DND-41 (cell line): ENCODE measurements at regions not wholly inside any gene's neighbourhood (a gene's known extent, or its start where the extent isn't known, plus 50 kb on each side); places are given as distances from the start of the nearest gene placed in this dataset.

ENCODE experiments used
- CTCF ChIP-seq: IDR thresholded peaks from 2 replicates; pipeline ENCODE4 v1.5.1; 2012; ENCODE audit warnings: borderline replicate concordance, low read length, moderate library complexity, mild to moderate bottlenecking; ENCODE audit not compliant: poor library complexity, severe bottlenecking; ENCODE audit errors: extremely low read depth
- EZH2 ChIP-seq: IDR thresholded peaks from 3 replicates; pipeline ENCODE4 v1.6.1; 2012; ENCODE audit warnings: borderline replicate concordance, low read depth, mild to moderate bottlenecking, moderate library complexity, low read length, inconsistent platforms; ENCODE audit not compliant: severe bottlenecking

GRCh38 chr5:110823571-110823970, 84.8 kb downstream of the SLC25A46 start:
- no peak for TF ChIP-seq CTCF
- no peak for TF ChIP-seq EZH2
